SU-DHL-6 (cell line): ENCODE measurements at regions not wholly inside any gene's neighbourhood (a gene's known extent, or its start where the extent isn't known, plus 50 kb on each side); places are given as distances from the start of the nearest gene placed in this dataset.

ENCODE experiments used
- EZH2phosphoT487 ChIP-seq: fragments of 200-600 bp; sonication (generic), shearing (Covaris generic); conservative IDR thresholded peaks from 2 replicates; pipeline ENCODE4 v1.6.1; 2018; ENCODE audit warnings: mild to moderate bottlenecking, antibody characterized with exemption, low read length, moderate library complexity, mixed read lengths
- TF ChIP-seq, protein P1 (sequence below): fragments of 200-600 bp; sonication (generic); IDR thresholded peaks from one replicate; pipeline ENCODE4 v1.5.1; 2017; ENCODE audit warnings: antibody characterized with exemption, mild to moderate bottlenecking, low read length, moderate library complexity; ENCODE audit not compliant: insufficient read depth, poor library complexity, severe bottlenecking

DNA sequence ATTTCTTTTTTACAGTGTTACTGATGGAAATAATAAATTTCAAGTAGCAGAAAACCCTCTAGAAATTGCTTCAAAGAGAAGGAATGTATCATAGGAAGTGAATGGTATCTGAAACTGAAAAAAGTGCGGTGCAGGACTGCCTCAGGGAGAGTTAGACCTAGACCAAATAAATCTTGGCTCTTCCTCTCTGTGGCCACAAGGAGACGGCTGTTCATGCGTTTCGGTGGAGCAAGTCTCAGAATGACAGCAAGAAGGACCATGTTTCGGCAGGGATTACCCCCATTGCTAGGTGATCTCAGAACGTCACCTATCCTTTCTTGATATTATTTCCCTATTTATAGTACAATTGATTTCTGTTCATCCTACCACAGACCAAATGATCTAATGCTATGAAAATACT is 522.3 kb downstream of the SOX11 start:
- TF ChIP-seq, protein P1, sequence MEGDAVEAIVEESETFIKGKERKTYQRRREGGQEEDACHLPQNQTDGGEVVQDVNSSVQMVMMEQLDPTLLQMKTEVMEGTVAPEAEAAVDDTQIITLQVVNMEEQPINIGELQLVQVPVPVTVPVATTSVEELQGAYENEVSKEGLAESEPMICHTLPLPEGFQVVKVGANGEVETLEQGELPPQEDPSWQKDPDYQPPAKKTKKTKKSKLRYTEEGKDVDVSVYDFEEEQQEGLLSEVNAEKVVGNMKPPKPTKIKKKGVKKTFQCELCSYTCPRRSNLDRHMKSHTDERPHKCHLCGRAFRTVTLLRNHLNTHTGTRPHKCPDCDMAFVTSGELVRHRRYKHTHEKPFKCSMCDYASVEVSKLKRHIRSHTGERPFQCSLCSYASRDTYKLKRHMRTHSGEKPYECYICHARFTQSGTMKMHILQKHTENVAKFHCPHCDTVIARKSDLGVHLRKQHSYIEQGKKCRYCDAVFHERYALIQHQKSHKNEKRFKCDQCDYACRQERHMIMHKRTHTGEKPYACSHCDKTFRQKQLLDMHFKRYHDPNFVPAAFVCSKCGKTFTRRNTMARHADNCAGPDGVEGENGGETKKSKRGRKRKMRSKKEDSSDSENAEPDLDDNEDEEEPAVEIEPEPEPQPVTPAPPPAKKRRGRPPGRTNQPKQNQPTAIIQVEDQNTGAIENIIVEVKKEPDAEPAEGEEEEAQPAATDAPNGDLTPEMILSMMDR = no peak
- TF ChIP-seq EZH2phosphoT487 = no peak
